ENCODE measurements at regions not wholly inside any gene's neighbourhood (a gene's known extent, or its start where the extent isn't known, plus 50 kb on each side); places are given as distances from the start of the nearest gene placed in this dataset.
"Not testable (repeated sequence)": the region's sequence is repeated elsewhere in the genome, so short reads cannot be mapped to it uniquely, and the experiment has no call there.

DNA sequence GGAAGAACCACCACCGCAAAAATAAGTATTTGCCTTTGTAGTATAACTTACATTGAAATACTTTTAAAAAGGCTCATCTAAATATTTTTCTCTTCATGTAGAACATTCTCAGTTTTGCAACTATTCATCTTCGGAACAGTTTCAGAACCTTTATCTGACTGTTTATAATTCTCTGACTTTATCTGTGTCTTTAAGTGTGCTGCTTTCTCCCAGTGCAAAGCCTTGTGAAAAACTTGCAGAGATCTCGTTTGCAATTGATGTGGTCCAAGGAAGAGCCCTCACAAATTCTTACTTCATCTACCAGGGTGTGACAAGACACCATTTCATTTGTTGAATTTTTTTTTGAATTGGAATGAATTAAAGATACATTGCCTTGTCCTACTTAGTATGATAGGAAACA, 186.4 kb downstream of the DKK1 start:
- TF ChIP-seq, protein P1, sequence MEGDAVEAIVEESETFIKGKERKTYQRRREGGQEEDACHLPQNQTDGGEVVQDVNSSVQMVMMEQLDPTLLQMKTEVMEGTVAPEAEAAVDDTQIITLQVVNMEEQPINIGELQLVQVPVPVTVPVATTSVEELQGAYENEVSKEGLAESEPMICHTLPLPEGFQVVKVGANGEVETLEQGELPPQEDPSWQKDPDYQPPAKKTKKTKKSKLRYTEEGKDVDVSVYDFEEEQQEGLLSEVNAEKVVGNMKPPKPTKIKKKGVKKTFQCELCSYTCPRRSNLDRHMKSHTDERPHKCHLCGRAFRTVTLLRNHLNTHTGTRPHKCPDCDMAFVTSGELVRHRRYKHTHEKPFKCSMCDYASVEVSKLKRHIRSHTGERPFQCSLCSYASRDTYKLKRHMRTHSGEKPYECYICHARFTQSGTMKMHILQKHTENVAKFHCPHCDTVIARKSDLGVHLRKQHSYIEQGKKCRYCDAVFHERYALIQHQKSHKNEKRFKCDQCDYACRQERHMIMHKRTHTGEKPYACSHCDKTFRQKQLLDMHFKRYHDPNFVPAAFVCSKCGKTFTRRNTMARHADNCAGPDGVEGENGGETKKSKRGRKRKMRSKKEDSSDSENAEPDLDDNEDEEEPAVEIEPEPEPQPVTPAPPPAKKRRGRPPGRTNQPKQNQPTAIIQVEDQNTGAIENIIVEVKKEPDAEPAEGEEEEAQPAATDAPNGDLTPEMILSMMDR (conservative IDR thresholded peaks at IDR 0.05; ENCODE audit: low read depth, low read length) = no peak
- no peak overlapping the region for H3K4me3 ChIP-seq (ENCODE audit: low read length)
- no peak for DNase-seq (ENCODE audit: low read depth)

GRCh38 chr10:52502237-52502636, 188.2 kb downstream of the DKK1 start:
- DNase-seq (ENCODE audit: low read depth) = no peak
- no peak overlapping the region for H3K4me3 ChIP-seq (ENCODE audit: low read length)
- TF ChIP-seq, protein P1 (conservative IDR thresholded peaks at IDR 0.05; ENCODE audit: low read depth, low read length) = no peak

GRCh38 chr10:52505341-52505740, 191.3 kb downstream of the DKK1 start:
- not testable (repeated sequence) for DNase-seq (ENCODE audit: low read depth); H3K4me3 ChIP-seq (ENCODE audit: low read length)

DNA sequence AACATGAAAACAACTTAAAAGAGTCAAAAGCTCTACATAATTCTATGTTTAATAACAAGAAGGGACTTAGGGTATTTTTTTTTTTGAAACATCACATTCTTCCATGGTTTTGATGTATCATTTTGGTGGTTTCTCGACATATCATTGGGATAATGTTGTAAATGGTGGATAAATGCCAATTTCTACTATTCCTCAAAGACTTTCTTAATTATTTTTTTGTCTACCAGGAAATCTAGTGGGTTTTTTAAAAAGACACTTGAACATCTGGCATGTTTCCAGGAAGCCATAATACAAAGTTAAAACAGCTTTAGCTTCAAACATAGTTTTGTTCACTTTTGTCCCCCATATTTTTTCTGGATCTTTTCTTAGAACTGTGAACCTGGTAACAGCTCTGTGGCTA, 200.4 kb downstream of the DKK1 start:
- no peak overlapping the region for H3K4me3 ChIP-seq (ENCODE audit: low read length)
- TF ChIP-seq, protein P1 (conservative IDR thresholded peaks at IDR 0.05; ENCODE audit: low read depth, low read length) = no peak
- DNase-seq (ENCODE audit: low read depth) = no peak

- TF ChIP-seq, protein P1 (conservative IDR thresholded peaks at IDR 0.05; ENCODE audit: low read depth, low read length) = no peak
- no peak for DNase-seq (ENCODE audit: low read depth)
Observed at GRCh38 chr10:52517012-52517411, 202.9 kb downstream of the DKK1 start.

DNA sequence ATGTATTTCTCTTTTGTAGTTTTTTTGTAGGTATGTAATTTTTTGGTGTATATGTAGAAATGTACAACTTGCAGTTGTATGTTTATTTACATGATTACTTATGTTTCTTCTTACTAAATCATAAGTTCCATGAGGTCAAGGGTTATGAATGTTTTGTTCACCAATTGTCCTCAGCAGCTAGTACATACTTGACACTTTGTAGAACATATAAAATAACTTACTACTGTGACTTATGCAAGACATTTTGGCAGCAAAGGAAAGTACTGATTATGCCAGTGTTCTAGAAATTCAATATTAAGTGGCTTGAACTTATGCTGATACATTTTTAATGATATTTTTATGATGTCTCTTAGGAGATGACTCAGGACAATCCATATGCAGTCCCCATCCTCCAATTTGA, 209.6 kb downstream of the DKK1 start:
- TF ChIP-seq, protein P1 (conservative IDR thresholded peaks at IDR 0.05; ENCODE audit: low read depth, low read length) = no peak
- no peak for DNase-seq (ENCODE audit: low read depth)
- no peak overlapping the region for H3K4me3 ChIP-seq (ENCODE audit: low read length)

More at GRCh38 chr10:52517012-52517411, 202.9 kb downstream of the DKK1 start:
- H3K4me3 ChIP-seq (ENCODE audit: low read length) = no peak overlapping the region

- TF ChIP-seq, protein P1 (conservative IDR thresholded peaks at IDR 0.05; ENCODE audit: low read depth, low read length) = no peak
- DNase-seq (ENCODE audit: low read depth) = no peak
- no peak overlapping the region for H3K4me3 ChIP-seq (ENCODE audit: low read length)
Observed at GRCh38 chr10:52525761-52526160, 211.7 kb downstream of the DKK1 start.
